ENCODE measurements at regions not wholly inside any gene's neighbourhood (a gene's known extent, or its start where the extent isn't known, plus 50 kb on each side); places are given as distances from the start of the nearest gene placed in this dataset.
"Not testable (repeated sequence)": the region's sequence is repeated elsewhere in the genome, so short reads cannot be mapped to it uniquely, and the experiment has no call there.

- DNase-seq (ENCODE audit: low spot score): no peak
- no peak for TF ChIP-seq CTCF (IDR thresholded peaks at IDR 0.05; ENCODE audit: extremely low read depth, insufficient read depth, missing control alignments)
- in situ Hi-C loops (cut with MboI; ENCODE audit: low pct_unique_long_range_greater_than_20kb, low sequenced_read_pairs, unreplicated experiment): no loop called here
Observed at GRCh38 chr16:86346034-86346433, 164.3 kb upstream of the FOXF1 start.

- in situ Hi-C loops (cut with MboI; ENCODE audit: low pct_unique_long_range_greater_than_20kb, low sequenced_read_pairs, unreplicated experiment): no loop called here
- TF ChIP-seq CTCF (IDR thresholded peaks at IDR 0.05; ENCODE audit: extremely low read depth, insufficient read depth, missing control alignments): no peak
- no peak for DNase-seq (ENCODE audit: low spot score)
Observed at GRCh38 chr16:86347090-86347489, 163.2 kb upstream of the FOXF1 start.

GRCh38 chr16:86347916-86348555 lies 162.3 kb upstream of the FOXF1 start:
- DNase-seq (ENCODE audit: low spot score): no peak
- in situ Hi-C loops (cut with MboI; ENCODE audit: low pct_unique_long_range_greater_than_20kb, low sequenced_read_pairs, unreplicated experiment): no loop called here
- no peak for TF ChIP-seq CTCF (IDR thresholded peaks at IDR 0.05; ENCODE audit: extremely low read depth, insufficient read depth, missing control alignments)

- DNase-seq (ENCODE audit: low spot score): no peak
- in situ Hi-C loops (cut with MboI; ENCODE audit: low pct_unique_long_range_greater_than_20kb, low sequenced_read_pairs, unreplicated experiment): no loop called here
Observed at GRCh38 chr16:86349338-86349900, 160.9 kb upstream of the FOXF1 start.

GRCh38 chr16:86350289-86350688 lies 160.0 kb upstream of the FOXF1 start:
- DNase-seq (ENCODE audit: low spot score): no peak
- in situ Hi-C loops (cut with MboI; ENCODE audit: low pct_unique_long_range_greater_than_20kb, low sequenced_read_pairs, unreplicated experiment): no loop called here
- no peak for TF ChIP-seq CTCF (IDR thresholded peaks at IDR 0.05; ENCODE audit: extremely low read depth, insufficient read depth, missing control alignments)

More at GRCh38 chr16:86349338-86349900, 160.9 kb upstream of the FOXF1 start:
- TF ChIP-seq CTCF (IDR thresholded peaks at IDR 0.05; ENCODE audit: extremely low read depth, insufficient read depth, missing control alignments): no peak

- in situ Hi-C loops (cut with MboI; ENCODE audit: low pct_unique_long_range_greater_than_20kb, low sequenced_read_pairs, unreplicated experiment): no loop called here
- no peak for TF ChIP-seq CTCF (IDR thresholded peaks at IDR 0.05; ENCODE audit: extremely low read depth, insufficient read depth, missing control alignments)
- DNase-seq (ENCODE audit: low spot score): no peak
Observed at GRCh38 chr16:86351041-86351784, 159.1 kb upstream of the FOXF1 start.

- DNase-seq (ENCODE audit: low spot score); in situ Hi-C loops (cut with MboI; ENCODE audit: low pct_unique_long_range_greater_than_20kb, low sequenced_read_pairs, unreplicated experiment): not testable (repeated sequence)
Observed at GRCh38 chr16:86351785-86352139, 158.6 kb upstream of the FOXF1 start.

All from GM13977 (cell line).